IMR-90 (cell line): ENCODE measurements at regions not wholly inside any gene's neighbourhood (a gene's known extent, or its start where the extent isn't known, plus 50 kb on each side); places are given as distances from the start of the nearest gene placed in this dataset.

Experiments used
- ATAC-seq: fragments of 200-7000 bp; cut with Tn5 transposase; 2 replicates; pipeline ENCODE4 v1.9.1; 2020; ENCODE audit warnings: low read depth, mild to moderate bottlenecking, moderate library complexity
- BruUV-seq: library from RNA; stranded (reverse); fragments of 400-500 nt; replicated peaks from 2 replicates; lab custom pipeline; 2021; lab: Mats Ljungman, UMichigan
- CTCF ChIA-PET: fragments of 300-600 bp; formaldehyde crosslinking; extraction: SDS; loops from one replicate; lab custom pipeline; 2021; ENCODE audit warnings: antibody characterized with exemption; lab: Yijun Ruan, JAX
- POLR2A ChIA-PET: fragments of 300-600 bp; sonication (Branson Sonifier 250); formaldehyde crosslinking; loops from one replicate; lab custom pipeline; 2022; ENCODE audit warnings: antibody characterized with exemption; ENCODE audit not compliant: unreplicated experiment; lab: Charles Lee
- DNase-seq: peaks from one replicate; pipeline ENCODE4 v3.0.0; 2013
- H2AFZ ChIP-seq: replicated peaks from 2 replicates; pipeline ENCODE3; 2013; ENCODE audit warnings: low read length, mild to moderate bottlenecking; ENCODE audit not compliant: poor library complexity
- H2AK5ac ChIP-seq: 2 replicates; pipeline ENCODE4 v1.6.1; 2013; ENCODE audit warnings: low read depth, low read length, inconsistent platforms
- H2AK9ac ChIP-seq: replicated peaks from 2 replicates; pipeline ENCODE3; 2013; ENCODE audit warnings: mild to moderate bottlenecking, low read depth, low read length, moderate library complexity; ENCODE audit not compliant: poor library complexity
- H2BK120ac ChIP-seq: 2 replicates; pipeline ENCODE4 v1.6.1; 2013; ENCODE audit warnings: low read depth, low read length, inconsistent platforms
- H2BK15ac ChIP-seq: 3 replicates; pipeline ENCODE4 v1.6.1; 2013; ENCODE audit warnings: low read depth, low read length, inconsistent platforms
- H2BK20ac ChIP-seq: 2 replicates; pipeline ENCODE4 v1.6.1; 2013; ENCODE audit warnings: low read depth, mild to moderate bottlenecking, inconsistent platforms, low read length, moderate library complexity
- H2BK5ac ChIP-seq: 2 replicates; pipeline ENCODE4 v1.6.1; 2013; ENCODE audit warnings: mild to moderate bottlenecking, low read depth, low read length, inconsistent platforms; ENCODE audit not compliant: poor library complexity, severe bottlenecking
- H3K14ac ChIP-seq: replicated peaks from 2 replicates; pipeline ENCODE4 v1.6.1; 2013; ENCODE audit warnings: low read depth, low read length, inconsistent platforms
- H3K18ac ChIP-seq: 2 replicates; pipeline ENCODE4 v1.6.1; 2013; ENCODE audit warnings: low read depth, low read length, control low read depth
- H3K23ac ChIP-seq: 2 replicates; pipeline ENCODE4 v1.6.1; 2013; ENCODE audit warnings: low read depth, low read length, inconsistent platforms
- H3K27ac ChIP-seq: 2 replicates; pipeline ENCODE4 v1.5.1; 2013; ENCODE audit warnings: mild to moderate bottlenecking, control low read depth, low read length; ENCODE audit not compliant: insufficient read depth
- H3K27me3 ChIP-seq: 2 replicates; pipeline ENCODE4 v1.6.1; 2013; ENCODE audit warnings: low read length; ENCODE audit not compliant: control insufficient read depth, insufficient read depth
- H3K36me3 ChIP-seq: 2 replicates; pipeline ENCODE4 v1.6.1; 2013; ENCODE audit warnings: low read length, mixed read lengths; ENCODE audit not compliant: control insufficient read depth, insufficient read depth
- H3K4ac ChIP-seq: 2 replicates; pipeline ENCODE4 v1.6.1; 2013; ENCODE audit warnings: low read depth, low read length, inconsistent platforms
- H3K4me1 ChIP-seq: 2 replicates; pipeline ENCODE4 v1.6.1; 2013; ENCODE audit warnings: low read length, mixed read lengths; ENCODE audit not compliant: control insufficient read depth, insufficient read depth
- H3K4me2 ChIP-seq: 2 replicates; pipeline ENCODE4 v1.6.1; 2013; ENCODE audit warnings: low read depth, mild to moderate bottlenecking, control low read depth, low read length, moderate library complexity
- H3K4me3 ChIP-seq: 2 replicates; pipeline ENCODE4 v1.5.1; 2013; ENCODE audit warnings: low read depth, mild to moderate bottlenecking, control low read depth, low read length, moderate library complexity; ENCODE audit not compliant: insufficient read depth
- H3K56ac ChIP-seq: 2 replicates; pipeline ENCODE4 v1.6.1; 2013; ENCODE audit warnings: low read length, inconsistent platforms; ENCODE audit not compliant: insufficient read depth; ENCODE audit errors: extremely low read depth
- H3K79me1 ChIP-seq, 2 experiments: 2 replicates each; pipeline ENCODE4 v1.6.1; 2013; ENCODE audit warnings: low read length in 2 of 2, inconsistent platforms in 1 of 2, low read depth in 1 of 2
- H3K9ac ChIP-seq: 2 replicates; pipeline ENCODE4 v1.6.1; 2013; ENCODE audit warnings: low read depth, low read length, control low read depth
- H3K9me1 ChIP-seq: 2 replicates; pipeline ENCODE4 v1.6.1; 2013; ENCODE audit warnings: low read length, inconsistent platforms; ENCODE audit not compliant: insufficient read depth
- H3K9me3 ChIP-seq: 2 replicates; pipeline ENCODE4 v1.6.1; 2013; ENCODE audit warnings: low read length; ENCODE audit not compliant: control insufficient read depth, insufficient read depth
- H4K20me1 ChIP-seq: 2 replicates; pipeline ENCODE4 v1.6.1; 2013; ENCODE audit warnings: low read length, inconsistent platforms; ENCODE audit not compliant: insufficient read depth
- H4K5ac ChIP-seq: 2 replicates; pipeline ENCODE4 v1.6.1; 2013; ENCODE audit warnings: mild to moderate bottlenecking, low read depth, low read length, control low read depth
- H4K8ac ChIP-seq, 2 experiments: 2 replicates each; pipeline ENCODE4 v1.6.1; 2013; ENCODE audit warnings: low read depth in 2 of 2, low read length in 2 of 2, control low read depth in 1 of 2, inconsistent platforms in 1 of 2
- H4K91ac ChIP-seq: 2 replicates; pipeline ENCODE4 v1.6.1; 2013; ENCODE audit warnings: low read depth, low read length, inconsistent platforms; ENCODE audit not compliant: insufficient read depth
- CEBPB ChIP-seq: IDR thresholded peaks from 2 replicates; pipeline ENCODE4 v1.6.1; 2012; ENCODE audit warnings: low read depth, low read length, improper control_type of control experiment
- FOS ChIP-seq: fragments of 150-350 bp; IDR thresholded peaks from 2 replicates; pipeline ENCODE4 v1.6.1; 2016; ENCODE audit warnings: low read depth, low read length
- MXI1 ChIP-seq: IDR thresholded peaks from 2 replicates; pipeline ENCODE4 v1.6.1; 2012; ENCODE audit warnings: low read depth, mild to moderate bottlenecking, low read length, moderate library complexity, borderline replicate concordance
- RCOR1 ChIP-seq: IDR thresholded peaks from 2 replicates; pipeline ENCODE4 v1.6.1; 2012; ENCODE audit warnings: mild to moderate bottlenecking, low read length, improper control_type of control experiment; ENCODE audit not compliant: insufficient replicate concordance
- WGBS, 2 experiments: methylation state at CpG; one replicate each; pipeline versions ENCODE4 v1.1.5 to v1.1.7; 2013; ENCODE audit warnings: missing lambda C conversion rate in 2 of 2; ENCODE audit not compliant: insufficient read length in 1 of 2; ENCODE audit errors: extremely low coverage in 2 of 2; 5-methylcytosine and 5-hydroxymethylcytosine counted together
- dilution Hi-C: fragments of 300-500 bp; cut with HindIII; formaldehyde crosslinking; loops from one replicate; pipeline ENCODE4 v1.14.3; 2018; ENCODE audit warnings: low sequenced_read_pairs; ENCODE audit not compliant: unreplicated experiment
- in situ Hi-C: fragments of 300-500 bp; cut with MboI; formaldehyde crosslinking; loops from 3 replicates; pipeline ENCODE4 v1.14.3; 2019; ENCODE audit warnings: low sequenced_read_pairs, inconsistent platforms, mixed read lengths
- intact Hi-C: fragments of 100-400 bp; cut with micrococcal nuclease; formaldehyde crosslinking; loops from 2 replicates; pipeline ENCODE4 v1.10.0; 2022
- TF ChIP-seq, protein P1 (sequence below): conservative IDR thresholded peaks from 2 replicates; pipeline ENCODE4 v1.5.1; 2012; ENCODE audit warnings: mild to moderate bottlenecking, low read depth, low read length, improper control_type of control experiment

DNA sequence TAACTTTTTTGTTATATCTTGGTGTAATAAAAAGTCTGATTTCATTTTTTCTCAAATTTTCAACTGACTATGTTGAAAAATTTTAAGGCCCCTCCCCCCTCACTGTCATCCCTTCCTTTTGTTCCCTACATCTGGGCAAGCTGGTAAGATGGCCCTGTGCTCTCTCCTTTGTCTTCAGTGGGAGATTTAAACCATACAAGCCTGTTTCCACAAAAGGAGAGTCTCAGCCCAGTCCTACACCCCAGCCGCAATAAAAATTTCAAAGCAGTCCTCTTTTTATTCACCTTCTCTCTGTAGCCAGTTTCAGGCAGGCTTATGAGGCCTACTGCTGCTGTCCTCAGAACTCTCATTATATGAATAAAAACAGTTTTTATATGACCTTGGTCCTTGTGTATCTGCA is 630.5 kb downstream of the CBLN2 start:
- Histone ChIP-seq H3K4me1 (no peaks in the 10 kb centered on the region), H2BK120ac (no peak overlapping the region), H4K8ac (no peak overlapping the region), H3K4me3 (no peak overlapping the region), H2AK5ac (no peak overlapping the region), H3K27me3 (no peaks in the 10 kb centered on the region), H3K18ac (no peak overlapping the region), H3K4me2 (no peak overlapping the region), H3K9ac (no peak overlapping the region), H3K79me1 (no peaks in the 10 kb centered on the region), H4K5ac (no peak overlapping the region), H3K56ac (no peak overlapping the region), H3K36me3 (no peaks in the 10 kb centered on the region), H3K27ac (no peak overlapping the region), H2BK20ac (no peak overlapping the region), H3K14ac (no peak overlapping the region), H3K4ac (no peak overlapping the region), H4K91ac (no peak overlapping the region), H2BK5ac (no peak overlapping the region), H2BK15ac (no peak overlapping the region), H2AK9ac (no peak overlapping the region), H3K23ac (no peak overlapping the region), H4K20me1 (no peaks in the 10 kb centered on the region), H2AFZ (no peak overlapping the region), H3K9me1 (no peaks in the 10 kb centered on the region), H3K9me3 (peaks cover 8% of the 10 kb centered on the region)
- no peak for DNase-seq
- no TSS peak for BruUV-seq
- ChIA-PET POLR2A (no interaction called here), CTCF (no interaction called here)
- intact Hi-C loops = no loop called here
- TF ChIP-seq, protein P1, sequence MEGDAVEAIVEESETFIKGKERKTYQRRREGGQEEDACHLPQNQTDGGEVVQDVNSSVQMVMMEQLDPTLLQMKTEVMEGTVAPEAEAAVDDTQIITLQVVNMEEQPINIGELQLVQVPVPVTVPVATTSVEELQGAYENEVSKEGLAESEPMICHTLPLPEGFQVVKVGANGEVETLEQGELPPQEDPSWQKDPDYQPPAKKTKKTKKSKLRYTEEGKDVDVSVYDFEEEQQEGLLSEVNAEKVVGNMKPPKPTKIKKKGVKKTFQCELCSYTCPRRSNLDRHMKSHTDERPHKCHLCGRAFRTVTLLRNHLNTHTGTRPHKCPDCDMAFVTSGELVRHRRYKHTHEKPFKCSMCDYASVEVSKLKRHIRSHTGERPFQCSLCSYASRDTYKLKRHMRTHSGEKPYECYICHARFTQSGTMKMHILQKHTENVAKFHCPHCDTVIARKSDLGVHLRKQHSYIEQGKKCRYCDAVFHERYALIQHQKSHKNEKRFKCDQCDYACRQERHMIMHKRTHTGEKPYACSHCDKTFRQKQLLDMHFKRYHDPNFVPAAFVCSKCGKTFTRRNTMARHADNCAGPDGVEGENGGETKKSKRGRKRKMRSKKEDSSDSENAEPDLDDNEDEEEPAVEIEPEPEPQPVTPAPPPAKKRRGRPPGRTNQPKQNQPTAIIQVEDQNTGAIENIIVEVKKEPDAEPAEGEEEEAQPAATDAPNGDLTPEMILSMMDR = no peak
- no peak for TF ChIP-seq FOS
- TF ChIP-seq RCOR1 = no peak
- no peak for TF ChIP-seq CEBPB
- no peak for TF ChIP-seq MXI1
- no CpG with 5 or more reads among the region's 1 CpG for WGBS, 2 experiments
- no peak for ATAC-seq
- in situ Hi-C loops = no loop called here
- dilution Hi-C loops = no loop called here
